ENCODE measurements at regions not wholly inside any gene's neighbourhood (a gene's known extent, or its start where the extent isn't known, plus 50 kb on each side); places are given as distances from the start of the nearest gene placed in this dataset.

DNA sequence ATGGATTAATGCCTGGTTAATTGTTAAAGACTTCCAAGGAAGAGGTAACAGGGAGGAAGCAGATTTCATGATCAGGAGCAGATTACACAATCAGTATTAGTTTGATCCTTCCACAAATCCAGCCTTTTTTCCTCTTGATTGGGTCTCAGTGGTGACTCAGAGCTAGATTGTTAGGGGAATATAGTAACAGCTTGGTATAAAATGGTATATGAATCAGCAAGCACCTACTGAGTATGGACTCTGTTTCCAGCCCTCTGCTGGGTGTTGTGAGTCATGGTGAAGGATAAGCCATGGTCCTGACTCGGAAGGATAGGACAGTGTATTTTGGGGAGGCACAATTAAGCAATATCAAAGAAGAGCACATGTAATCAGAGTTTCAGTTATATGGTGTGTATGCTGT lies 272.4 kb upstream of the DPP10 start:
- intact Hi-C loops (cut with micrococcal nuclease; ENCODE audit: unreplicated experiment), result no loop called here
- Histone ChIP-seq H3K4me2 (ENCODE audit: low read length) (no peak overlapping the region), H3K27ac (ENCODE audit: low read depth, low read length, poor library complexity, severe bottlenecking) (no peak overlapping the region), H3K4me3 (ENCODE audit: low read depth, low read length, poor library complexity, severe bottlenecking) (no peak overlapping the region), H2AFZ (ENCODE audit: low read length) (no peak overlapping the region), H3K79me2 (ENCODE audit: insufficient read depth, low read depth, low read length) (no peaks in the 10 kb centered on the region), H3K36me3 (ENCODE audit: insufficient read depth, low read length) (no peaks in the 10 kb centered on the region), H3K9me3 (ENCODE audit: low read length) (no peaks in the 10 kb centered on the region), H3K9me2 (ENCODE audit: insufficient read depth, low read length) (no peaks in the 10 kb centered on the region), H3K4me1 (ENCODE audit: insufficient read depth, low read length, poor library complexity, severe bottlenecking) (no peaks in the 10 kb centered on the region), H4K20me1 (ENCODE audit: insufficient read depth, low read length) (no peaks in the 10 kb centered on the region)
- BruUV-seq (replicated peaks), result no TSS peak
- DNase-seq (ENCODE audit: low spot score), result no peak
- CTCF ChIA-PET (ENCODE audit: unreplicated experiment), result no interaction called here
- POLR2A ChIA-PET, result no interaction called here
- no peak for TF ChIP-seq EZH2phosphoT487 (IDR thresholded peaks at IDR 0.05; ENCODE audit: borderline replicate concordance, low read depth, low read length)
- TF ChIP-seq CTCF (conservative IDR thresholded peaks at IDR 0.05; ENCODE audit: low read length), result no peak

- POLR2A ChIA-PET, result no interaction called here
- no peaks in the 10 kb centered on the region for H3K4me1 ChIP-seq (ENCODE audit: insufficient read depth, low read length, poor library complexity, severe bottlenecking)
- intact Hi-C loops (cut with micrococcal nuclease; ENCODE audit: unreplicated experiment), result no loop called here
- H3K9me3 ChIP-seq (ENCODE audit: low read length), result no peaks in the 10 kb centered on the region
- no peak overlapping the region for H3K4me3 ChIP-seq (ENCODE audit: low read depth, low read length, poor library complexity, severe bottlenecking)
- H3K27ac ChIP-seq (ENCODE audit: low read depth, low read length, poor library complexity, severe bottlenecking), result no peak overlapping the region
- H3K4me2 ChIP-seq (ENCODE audit: low read length), result no peak overlapping the region
- CTCF ChIA-PET (ENCODE audit: unreplicated experiment), result no interaction called here
- no peaks in the 10 kb centered on the region for H3K36me3 ChIP-seq (ENCODE audit: insufficient read depth, low read length)
- TF ChIP-seq CTCF (conservative IDR thresholded peaks at IDR 0.05; ENCODE audit: low read length), result no peak
- TF ChIP-seq EZH2phosphoT487 (IDR thresholded peaks at IDR 0.05; ENCODE audit: borderline replicate concordance, low read depth, low read length), result no peak
- H3K79me2 ChIP-seq (ENCODE audit: insufficient read depth, low read depth, low read length), result no peaks in the 10 kb centered on the region
- no peaks in the 10 kb centered on the region for H4K20me1 ChIP-seq (ENCODE audit: insufficient read depth, low read length)
- no peak overlapping the region for H2AFZ ChIP-seq (ENCODE audit: low read length)
- BruUV-seq (replicated peaks), result no TSS peak
- H3K9me2 ChIP-seq (ENCODE audit: insufficient read depth, low read length), result no peaks in the 10 kb centered on the region
- no peak for DNase-seq (ENCODE audit: low spot score)
These were observed 266.9 kb upstream of the DPP10 start for GRCh38 chr2:114175507-114175906.

DNA sequence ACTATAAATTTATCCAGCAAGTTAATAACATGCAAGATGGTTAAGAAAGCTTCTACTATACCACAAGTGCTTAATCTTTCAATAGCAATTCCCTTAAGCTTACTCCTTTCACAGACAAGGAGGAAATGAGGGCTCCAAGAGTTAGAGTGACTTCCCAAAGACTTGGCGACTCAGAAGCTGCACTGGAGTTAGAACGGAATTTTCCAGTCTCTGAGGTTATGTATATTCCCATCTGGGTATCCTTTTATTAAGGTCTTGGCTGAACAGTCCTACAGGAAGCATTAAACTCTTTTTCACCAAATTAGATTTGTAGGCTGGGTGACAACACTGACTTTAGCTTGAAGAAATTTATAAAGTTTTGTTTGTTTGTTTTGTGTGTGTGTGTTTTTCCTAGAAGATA lies 256.9 kb upstream of the DPP10 start:
- no peak overlapping the region for H3K27ac ChIP-seq (ENCODE audit: low read depth, low read length, poor library complexity, severe bottlenecking)
- BruUV-seq (replicated peaks), result no TSS peak
- DNase-seq (ENCODE audit: low spot score), result no peak
- H3K36me3 ChIP-seq (ENCODE audit: insufficient read depth, low read length), result no peaks in the 10 kb centered on the region
- ChIA-PET POLR2A (interaction anchor here (1.2 kb wide), 1 partner anchor 9 kb away, joined by 3 read pairs; no protein-coding TSS in a partner anchor), CTCF (ENCODE audit: unreplicated experiment) (no interaction called here)
- TF ChIP-seq EZH2phosphoT487 (IDR thresholded peaks at IDR 0.05; ENCODE audit: borderline replicate concordance, low read depth, low read length), result no peak
- TF ChIP-seq CTCF (conservative IDR thresholded peaks at IDR 0.05; ENCODE audit: low read length), result no peak
- no peaks in the 10 kb centered on the region for H3K79me2 ChIP-seq (ENCODE audit: insufficient read depth, low read depth, low read length)
- H3K4me2 ChIP-seq (ENCODE audit: low read length), result no peak overlapping the region
- H3K4me1 ChIP-seq (ENCODE audit: insufficient read depth, low read length, poor library complexity, severe bottlenecking), result no peaks in the 10 kb centered on the region
- intact Hi-C loops (cut with micrococcal nuclease; ENCODE audit: unreplicated experiment), result no loop called here
- H2AFZ ChIP-seq (ENCODE audit: low read length), result no peak overlapping the region
- H3K9me2 ChIP-seq (ENCODE audit: insufficient read depth, low read length), result no peaks in the 10 kb centered on the region; the same call in 1 of the 2 replicates
- H4K20me1 ChIP-seq (ENCODE audit: insufficient read depth, low read length), result no peaks in the 10 kb centered on the region
- H3K4me3 ChIP-seq (ENCODE audit: low read depth, low read length, poor library complexity, severe bottlenecking), result no peak overlapping the region
- H3K9me3 ChIP-seq (ENCODE audit: low read length), result no peaks in the 10 kb centered on the region

All from OCI-LY7 (cell line).